DMS 273 (cell line): ENCODE measurements at regions not wholly inside any gene's neighbourhood (a gene's known extent, or its start where the extent isn't known, plus 50 kb on each side); places are given as distances from the start of the nearest gene placed in this dataset.
A peak's percentile ranks its signal among the peaks of the same experiment; 100 is the strongest.
"Not testable (repeated sequence)": the region's sequence is repeated elsewhere in the genome, so short reads cannot be mapped to it uniquely, and the experiment has no call there.

ENCODE experiments used
- DNase-seq: peaks from one replicate; lab custom pipeline; 2025; ENCODE audit not compliant: unreplicated experiment; lab: John Stamatoyannopoulos, UW

GRCh38 chr6:168255283-168255881 lies 64.2 kb downstream of the DACT2 start:
- no peak for DNase-seq

GRCh38 chr6:168252267-168252666 lies 67.3 kb downstream of the DACT2 start:
- no peak for DNase-seq

- no peak for DNase-seq
Measured at GRCh38 chr6:168250250-168250649, 69.3 kb downstream of the DACT2 start.

- DNase-seq = no peak
Measured at GRCh38 chr6:168249746-168250145, 69.8 kb downstream of the DACT2 start.

- DNase-seq = no peak
Measured at GRCh38 chr6:168248148-168248620, 71.4 kb downstream of the DACT2 start.

- DNase-seq = peak; percentile 62
Measured at GRCh38 chr6:168247443-168248147, 72.0 kb downstream of the DACT2 start.

- no peak for DNase-seq
Measured at GRCh38 chr6:168244961-168245551, 74.5 kb downstream of the DACT2 start.

GRCh38 chr6:168243812-168244376 lies 75.7 kb downstream of the DACT2 start:
- DNase-seq = no peak

- DNase-seq = no peak
Measured at GRCh38 chr6:168242940-168243225, 76.7 kb downstream of the DACT2 start.

GRCh38 chr6:168242111-168242939 lies 77.3 kb downstream of the DACT2 start:
- no peak for DNase-seq

GRCh38 chr6:168240160-168240559 lies 79.4 kb downstream of the DACT2 start:
- no peak for DNase-seq

GRCh38 chr6:168239044-168239773 lies 80.4 kb downstream of the DACT2 start:
- no peak for DNase-seq

- no peak for DNase-seq
Measured at GRCh38 chr6:168238159-168238909, 81.2 kb downstream of the DACT2 start.

GRCh38 chr6:168233875-168234213 lies 85.7 kb downstream of the DACT2 start:
- not testable (repeated sequence) for DNase-seq

GRCh38 chr6:168232989-168233874 lies 86.3 kb downstream of the DACT2 start:
- peak; percentile 5 for DNase-seq

GRCh38 chr6:168232528-168232927 lies 87.0 kb downstream of the DACT2 start:
- DNase-seq = no peak

- no peak for DNase-seq
Measured at GRCh38 chr6:168232062-168232461, 87.5 kb downstream of the DACT2 start.

GRCh38 chr6:168231393-168231957 lies 88.1 kb downstream of the DACT2 start:
- DNase-seq = no peak

- DNase-seq = no peak
Measured at GRCh38 chr6:168229368-168229752, 90.2 kb downstream of the DACT2 start.
